Endothelial cell of umbilical vein (primary cell): ENCODE measurements at regions not wholly inside any gene's neighbourhood (a gene's known extent, or its start where the extent isn't known, plus 50 kb on each side); places are given as distances from the start of the nearest gene placed in this dataset.

Experiments
- BruUV-seq: library from RNA; stranded (reverse); fragments of 400-500 nt; replicated peaks from 2 replicates; lab custom pipeline; 2021; lab: Mats Ljungman, UMichigan
- CTCF ChIA-PET: fragments of 300-600, 350-600 bp; sonication (Branson Sonifier 250); formaldehyde crosslinking; loops from one replicate; lab custom pipeline; 2021; ENCODE audit warnings: antibody characterized with exemption, inconsistent platforms; lab: Charles Lee
- POLR2A ChIA-PET: fragments of 300-600, 350-600 bp; sonication (Branson Sonifier 250); formaldehyde crosslinking; loops from one replicate; lab custom pipeline; 2021; ENCODE audit warnings: antibody characterized with exemption, inconsistent platforms; lab: Charles Lee
- DNase-seq: peaks from one replicate; pipeline ENCODE4 v3.0.0-alpha.2; 2011; ENCODE audit warnings: low read depth, low spot score
- FAIRE-seq: peaks from 2 replicates; lab custom pipeline; 2011; peaks lifted over from hg19 to GRCh38; lab: Jason Lieb, UNC
- H2AFZ ChIP-seq: 2 replicates; pipeline ENCODE4 v1.6.0; 2012; ENCODE audit warnings: low read depth, low read length, control low read depth, inconsistent platforms
- H3K27ac ChIP-seq: 2 replicates; pipeline ENCODE4 v1.5.1; 2011; ENCODE audit warnings: low read depth, mild to moderate bottlenecking, control low read depth, low read length, moderate library complexity; ENCODE audit not compliant: insufficient read depth
- H3K27me3 ChIP-seq, 2 experiments: 2 replicates each; pipeline versions ENCODE4 v1.6.0 to v1.6.1; 2011; ENCODE audit warnings: low read length in 2 of 2, mixed read lengths in 1 of 2; ENCODE audit not compliant: control insufficient read depth in 2 of 2, insufficient read depth in 2 of 2
- H3K36me3 ChIP-seq, 2 experiments: 2 replicates in 1 of 2; 3 replicates in 1 of 2; pipeline ENCODE4 v1.5.1; 2011; ENCODE audit warnings: low read length in 2 of 2, mild to moderate bottlenecking in 1 of 2, moderate library complexity in 1 of 2; ENCODE audit not compliant: control insufficient read depth in 2 of 2, insufficient read depth in 2 of 2; ENCODE audit errors: extremely low read depth in 1 of 2
- H3K4me1 ChIP-seq: 3 replicates; pipeline ENCODE4 v1.5.1; 2011; ENCODE audit warnings: mild to moderate bottlenecking, low read length; ENCODE audit not compliant: control insufficient read depth, insufficient read depth; ENCODE audit errors: extremely low read depth
- H3K4me2 ChIP-seq: 2 replicates; pipeline ENCODE4 v1.6.1; 2011; ENCODE audit warnings: low read length, control low read depth, mixed read lengths; ENCODE audit not compliant: insufficient read depth
- H3K4me3 ChIP-seq, 3 experiments: fragments of 200-600 bp in 1 of 3; sonication (generic), shearing (Covaris generic) in 1 of 3; replicated peaks in 1 of 3; 2 replicates each; pipeline ENCODE4 v1.5.1; 2011 to 2016; ENCODE audit warnings: control low read depth in 3 of 3, low read length in 3 of 3, mild to moderate bottlenecking in 2 of 3, inconsistent platforms in 1 of 3, low read depth in 1 of 3, moderate library complexity in 1 of 3; ENCODE audit not compliant: insufficient read depth in 1 of 3
- H3K79me2 ChIP-seq: 2 replicates; pipeline ENCODE4 v1.6.0; 2012; ENCODE audit warnings: low read length, inconsistent platforms; ENCODE audit not compliant: control insufficient read depth, insufficient read depth
- H3K9ac ChIP-seq: replicated peaks from 2 replicates; pipeline ENCODE3; 2011; ENCODE audit warnings: low read length, control low read depth; ENCODE audit not compliant: insufficient read depth; ENCODE audit errors: extremely low read depth
- H3K9me1 ChIP-seq: replicated peaks from 3 replicates; pipeline ENCODE4 v1.6.0; 2011; ENCODE audit warnings: mild to moderate bottlenecking, low read length; ENCODE audit not compliant: control insufficient read depth, insufficient read depth; ENCODE audit errors: extremely low read depth
- H3K9me3 ChIP-seq: replicated peaks from 2 replicates; pipeline ENCODE4 v1.5.1; 2012; ENCODE audit warnings: low read length, inconsistent platforms; ENCODE audit not compliant: control insufficient read depth, insufficient read depth
- H4K20me1 ChIP-seq: replicated peaks from 2 replicates; pipeline ENCODE3; 2011; ENCODE audit warnings: mild to moderate bottlenecking, low read length; ENCODE audit not compliant: control insufficient read depth, insufficient read depth; ENCODE audit errors: extremely low read depth
- CTCF ChIP-seq, 2 donors: IDR thresholded peaks; 1 replicate in 1 of 2; 2 replicates in 1 of 2; pipeline ENCODE4 v1.5.1; 2011; ENCODE audit warnings: low read length in 2 of 2, mild to moderate bottlenecking in 2 of 2, moderate library complexity in 2 of 2, control low read depth in 1 of 2, inconsistent platforms in 1 of 2, low read depth in 1 of 2; ENCODE audit not compliant: insufficient read depth in 1 of 2; ENCODE audit errors: extremely low read depth in 1 of 2
- EZH2 ChIP-seq: IDR thresholded peaks from 2 replicates; pipeline ENCODE4 v1.6.1; 2012; ENCODE audit warnings: borderline replicate concordance, low read depth, mild to moderate bottlenecking, moderate library complexity, low read length, inconsistent platforms; ENCODE audit not compliant: severe bottlenecking
- FOS ChIP-seq: IDR thresholded peaks from 2 replicates; pipeline ENCODE4 v1.6.1; 2011; ENCODE audit warnings: mild to moderate bottlenecking, low read length, moderate library complexity, borderline replicate concordance; ENCODE audit not compliant: insufficient read depth
- GATA2 ChIP-seq: IDR thresholded peaks from 2 replicates; pipeline ENCODE4 v1.7.0; 2011; ENCODE audit warnings: low read depth, mild to moderate bottlenecking, moderate library complexity, mixed read lengths, low read length; ENCODE audit not compliant: insufficient read length, insufficient read depth
- JUN ChIP-seq: IDR thresholded peaks from 2 replicates; pipeline ENCODE4 v1.6.1; 2011; ENCODE audit warnings: borderline replicate concordance, low read depth; ENCODE audit not compliant: insufficient read length, insufficient read depth
- MAX ChIP-seq: IDR thresholded peaks from 2 replicates; pipeline ENCODE4 v1.6.1; 2011; ENCODE audit not compliant: insufficient read depth, insufficient read length
- MYC ChIP-seq: IDR thresholded peaks from one replicate; pipeline ENCODE4 v1.6.1; 2011; ENCODE audit warnings: mild to moderate bottlenecking, low read depth, low read length
- POLR2A ChIP-seq: IDR thresholded peaks from 2 replicates; pipeline ENCODE4 v1.6.1; 2012; ENCODE audit warnings: low read depth, mild to moderate bottlenecking, control low read depth, low read length
- POLR2AphosphoS5 ChIP-seq: IDR thresholded peaks from 2 replicates; pipeline ENCODE4 v1.6.1; 2012; ENCODE audit warnings: low read depth, mild to moderate bottlenecking, control low read depth, low read length, moderate library complexity; ENCODE audit not compliant: insufficient read depth
- dilution Hi-C: fragments of 300-500 bp; cut with MboI; formaldehyde crosslinking; loops from one replicate; pipeline ENCODE4 v1.15.0; 2019; ENCODE audit warnings: low sequenced_read_pairs; ENCODE audit not compliant: extremely low pct_ligation_motif_present
- intact Hi-C: fragments of 100-400 bp; cut with micrococcal nuclease; formaldehyde crosslinking; loops from one replicate; pipeline ENCODE4 v1.10.0; 2022

DNA sequence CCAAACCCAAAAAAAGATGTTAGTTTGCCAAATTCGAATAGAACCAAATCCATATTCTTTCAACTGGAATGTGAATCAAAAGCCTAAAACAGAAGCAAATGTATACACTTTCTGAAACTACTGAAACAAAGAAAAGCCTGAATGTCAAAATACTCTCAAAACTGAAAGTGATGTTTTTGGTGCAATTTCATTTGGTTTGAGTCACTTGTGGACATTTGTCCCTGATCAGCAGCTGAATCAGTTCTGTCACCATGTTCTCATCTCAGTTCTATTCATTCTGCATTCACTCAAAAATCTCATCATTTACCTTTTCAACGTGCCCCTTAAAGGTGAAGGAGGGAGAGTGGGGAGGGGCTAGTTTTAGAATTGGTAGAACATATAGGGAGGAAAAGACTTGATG is 266.8 kb downstream of the ABHD5 start:
- Histone ChIP-seq H3K36me3 (no peaks in the 10 kb centered on the region), H3K9me1 (no peaks in the 10 kb centered on the region), H3K4me3 (no peak overlapping the region), H3K27ac (no peak overlapping the region), H3K79me2 (no peaks in the 10 kb centered on the region), H3K9ac (no peak overlapping the region), H4K20me1 (no peaks in the 10 kb centered on the region), H3K9me3 (no peaks in the 10 kb centered on the region), H3K27me3 (peaks cover 5 to 9% of the 10 kb centered on the region in 2 experiments), H3K4me2 (no peak overlapping the region), H2AFZ (no peak overlapping the region), H3K4me1 (no peaks in the 10 kb centered on the region)
- CTCF ChIA-PET = interaction anchor here (0.7 to 2.0 kb wide), 4 partner anchors 11 to 102 kb away, joined by 3 to 6 read pairs (median 3); no protein-coding TSS in a partner anchor
- intact Hi-C loops (no loop called here), dilution Hi-C loops (no loop called here)
- BruUV-seq = no TSS peak
- TF ChIP-seq GATA2 (no peak), POLR2A (no peak), MAX (no peak), JUN (no peak), EZH2 (no peak), FOS (no peak), MYC (no peak)
- FAIRE-seq (no peak), DNase-seq (no peak)
- POLR2A ChIA-PET = no interaction called here

- Histone ChIP-seq H3K4me1 (no peaks in the 10 kb centered on the region), H3K9me1 (no peaks in the 10 kb centered on the region), H3K27me3 (peaks cover 5 to 9% of the 10 kb centered on the region in 2 experiments), H3K79me2 (no peaks in the 10 kb centered on the region), H3K27ac (no peak overlapping the region), H3K4me3 (no peak overlapping the region), H3K9ac (no peak overlapping the region), H3K4me2 (no peak overlapping the region), H4K20me1 (no peaks in the 10 kb centered on the region), H3K36me3 (no peaks in the 10 kb centered on the region), H3K9me3 (no peaks in the 10 kb centered on the region), H2AFZ (no peak overlapping the region)
- CTCF ChIA-PET = interaction anchor here (0.7 kb wide), 1 partner anchor 11 kb away, joined by 3 read pairs; no protein-coding TSS in a partner anchor
- no TSS peak for BruUV-seq
- intact Hi-C loops (no loop called here), dilution Hi-C loops (no loop called here)
- TF ChIP-seq MAX = no peak
- no peak for TF ChIP-seq JUN
- TF ChIP-seq MYC = no peak
- TF ChIP-seq CTCF (IDR thresholded peaks at IDR 0.05; ENCODE audit: extremely low read depth in 1 of 2, insufficient read depth in 1 of 2, low read depth in 1 of 2, low read length in 2 of 2) = no peak
- TF ChIP-seq FOS = no peak
- TF ChIP-seq POLR2A = no peak
- TF ChIP-seq GATA2 = no peak
- no peak for TF ChIP-seq EZH2
- TF ChIP-seq POLR2AphosphoS5 = no peak
- no peak for DNase-seq
- POLR2A ChIA-PET = no interaction called here
- FAIRE-seq = no peak
These were observed 267.4 kb downstream of the ABHD5 start for GRCh38 chr3:43958005-43958770.
